ENCODE measurements at regions not wholly inside any gene's neighbourhood (a gene's known extent, or its start where the extent isn't known, plus 50 kb on each side); places are given as distances from the start of the nearest gene placed in this dataset.

DNA sequence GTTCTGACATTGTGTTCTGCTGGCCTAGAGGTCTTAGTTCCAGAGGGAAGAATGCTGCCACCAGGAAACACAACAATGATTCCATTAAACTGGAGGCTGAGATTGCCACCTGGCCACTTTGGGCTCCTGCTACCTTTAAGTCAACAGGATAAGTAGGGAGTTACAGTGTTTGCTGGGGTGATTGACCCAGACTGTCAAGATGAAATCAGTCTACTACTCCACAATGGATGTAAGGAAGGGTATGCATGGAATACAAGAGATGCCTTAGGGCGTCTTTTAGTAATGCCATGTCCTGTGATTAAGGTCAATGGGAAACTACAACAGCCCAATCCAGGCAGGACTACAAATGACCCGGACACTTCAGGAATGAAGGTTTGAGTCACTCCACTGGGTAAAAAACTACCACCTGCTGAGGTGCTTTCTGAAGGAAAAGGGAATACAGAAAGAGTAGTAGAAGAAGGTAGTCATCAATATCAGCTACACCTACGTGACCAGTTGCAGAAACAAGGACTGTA is 852.6 kb downstream of the LRFN5 start:
- Histone ChIP-seq H4K20me1 (replicated peaks; ENCODE audit: insufficient read depth) (no peaks in the 10 kb centered on the region), H3K4me2 (no peak overlapping the region), H3K36me3 (ENCODE audit: insufficient read depth) (no peaks in the 10 kb centered on the region; the same call in 1 of the 2 replicates), H3K4me1 (ENCODE audit: insufficient read depth) (peaks cover 6% of the 10 kb centered on the region; the same call in 1 of the 2 replicates), H3K4me3 (no peak overlapping the region), H3K27me3 (ENCODE audit: insufficient read depth) (no peaks in the 10 kb centered on the region), H2AFZ (no peak overlapping the region), H3K9me2 (ENCODE audit: insufficient read depth) (peaks cover 15% of the 10 kb centered on the region), H3F3A (replicated peaks; ENCODE audit: low read depth) (no peaks in the 10 kb centered on the region), H3K79me2 (replicated peaks; ENCODE audit: insufficient read depth) (no peaks in the 10 kb centered on the region), H3K27ac (ENCODE audit: low read depth) (no peak overlapping the region)
- no peak for DNase-seq (ENCODE audit: low spot score)
- TF ChIP-seq JUNB (IDR thresholded peaks at IDR 0.05; ENCODE audit: unreplicated experiment): no peak
- no peak for TF ChIP-seq CREB1 (CRISPR knock-in tag; IDR thresholded peaks at IDR 0.05; ENCODE audit: low read depth)
- TF ChIP-seq, protein P1, sequence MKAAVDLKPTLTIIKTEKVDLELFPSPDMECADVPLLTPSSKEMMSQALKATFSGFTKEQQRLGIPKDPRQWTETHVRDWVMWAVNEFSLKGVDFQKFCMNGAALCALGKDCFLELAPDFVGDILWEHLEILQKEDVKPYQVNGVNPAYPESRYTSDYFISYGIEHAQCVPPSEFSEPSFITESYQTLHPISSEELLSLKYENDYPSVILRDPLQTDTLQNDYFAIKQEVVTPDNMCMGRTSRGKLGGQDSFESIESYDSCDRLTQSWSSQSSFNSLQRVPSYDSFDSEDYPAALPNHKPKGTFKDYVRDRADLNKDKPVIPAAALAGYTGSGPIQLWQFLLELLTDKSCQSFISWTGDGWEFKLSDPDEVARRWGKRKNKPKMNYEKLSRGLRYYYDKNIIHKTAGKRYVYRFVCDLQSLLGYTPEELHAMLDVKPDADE (IDR thresholded peaks at IDR 0.05): no peak
- no peak for TF ChIP-seq EZH2 (IDR thresholded peaks at IDR 0.05; ENCODE audit: low read depth, unreplicated experiment)
- TF ChIP-seq NANOG (IDR thresholded peaks at IDR 0.05; ENCODE audit: borderline replicate concordance): no peak
- TF ChIP-seq POLR2AphosphoS5 (IDR thresholded peaks at IDR 0.05; ENCODE audit: low read depth): no peak
- no peak for TF ChIP-seq ZNF114 (CRISPR knock-in tag; IDR thresholded peaks at IDR 0.05)
- TF ChIP-seq, protein P2, sequence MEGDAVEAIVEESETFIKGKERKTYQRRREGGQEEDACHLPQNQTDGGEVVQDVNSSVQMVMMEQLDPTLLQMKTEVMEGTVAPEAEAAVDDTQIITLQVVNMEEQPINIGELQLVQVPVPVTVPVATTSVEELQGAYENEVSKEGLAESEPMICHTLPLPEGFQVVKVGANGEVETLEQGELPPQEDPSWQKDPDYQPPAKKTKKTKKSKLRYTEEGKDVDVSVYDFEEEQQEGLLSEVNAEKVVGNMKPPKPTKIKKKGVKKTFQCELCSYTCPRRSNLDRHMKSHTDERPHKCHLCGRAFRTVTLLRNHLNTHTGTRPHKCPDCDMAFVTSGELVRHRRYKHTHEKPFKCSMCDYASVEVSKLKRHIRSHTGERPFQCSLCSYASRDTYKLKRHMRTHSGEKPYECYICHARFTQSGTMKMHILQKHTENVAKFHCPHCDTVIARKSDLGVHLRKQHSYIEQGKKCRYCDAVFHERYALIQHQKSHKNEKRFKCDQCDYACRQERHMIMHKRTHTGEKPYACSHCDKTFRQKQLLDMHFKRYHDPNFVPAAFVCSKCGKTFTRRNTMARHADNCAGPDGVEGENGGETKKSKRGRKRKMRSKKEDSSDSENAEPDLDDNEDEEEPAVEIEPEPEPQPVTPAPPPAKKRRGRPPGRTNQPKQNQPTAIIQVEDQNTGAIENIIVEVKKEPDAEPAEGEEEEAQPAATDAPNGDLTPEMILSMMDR (conservative IDR thresholded peaks at IDR 0.05; ENCODE audit: low read depth in 2 of 2): no peak
- TF ChIP-seq, protein P3, sequence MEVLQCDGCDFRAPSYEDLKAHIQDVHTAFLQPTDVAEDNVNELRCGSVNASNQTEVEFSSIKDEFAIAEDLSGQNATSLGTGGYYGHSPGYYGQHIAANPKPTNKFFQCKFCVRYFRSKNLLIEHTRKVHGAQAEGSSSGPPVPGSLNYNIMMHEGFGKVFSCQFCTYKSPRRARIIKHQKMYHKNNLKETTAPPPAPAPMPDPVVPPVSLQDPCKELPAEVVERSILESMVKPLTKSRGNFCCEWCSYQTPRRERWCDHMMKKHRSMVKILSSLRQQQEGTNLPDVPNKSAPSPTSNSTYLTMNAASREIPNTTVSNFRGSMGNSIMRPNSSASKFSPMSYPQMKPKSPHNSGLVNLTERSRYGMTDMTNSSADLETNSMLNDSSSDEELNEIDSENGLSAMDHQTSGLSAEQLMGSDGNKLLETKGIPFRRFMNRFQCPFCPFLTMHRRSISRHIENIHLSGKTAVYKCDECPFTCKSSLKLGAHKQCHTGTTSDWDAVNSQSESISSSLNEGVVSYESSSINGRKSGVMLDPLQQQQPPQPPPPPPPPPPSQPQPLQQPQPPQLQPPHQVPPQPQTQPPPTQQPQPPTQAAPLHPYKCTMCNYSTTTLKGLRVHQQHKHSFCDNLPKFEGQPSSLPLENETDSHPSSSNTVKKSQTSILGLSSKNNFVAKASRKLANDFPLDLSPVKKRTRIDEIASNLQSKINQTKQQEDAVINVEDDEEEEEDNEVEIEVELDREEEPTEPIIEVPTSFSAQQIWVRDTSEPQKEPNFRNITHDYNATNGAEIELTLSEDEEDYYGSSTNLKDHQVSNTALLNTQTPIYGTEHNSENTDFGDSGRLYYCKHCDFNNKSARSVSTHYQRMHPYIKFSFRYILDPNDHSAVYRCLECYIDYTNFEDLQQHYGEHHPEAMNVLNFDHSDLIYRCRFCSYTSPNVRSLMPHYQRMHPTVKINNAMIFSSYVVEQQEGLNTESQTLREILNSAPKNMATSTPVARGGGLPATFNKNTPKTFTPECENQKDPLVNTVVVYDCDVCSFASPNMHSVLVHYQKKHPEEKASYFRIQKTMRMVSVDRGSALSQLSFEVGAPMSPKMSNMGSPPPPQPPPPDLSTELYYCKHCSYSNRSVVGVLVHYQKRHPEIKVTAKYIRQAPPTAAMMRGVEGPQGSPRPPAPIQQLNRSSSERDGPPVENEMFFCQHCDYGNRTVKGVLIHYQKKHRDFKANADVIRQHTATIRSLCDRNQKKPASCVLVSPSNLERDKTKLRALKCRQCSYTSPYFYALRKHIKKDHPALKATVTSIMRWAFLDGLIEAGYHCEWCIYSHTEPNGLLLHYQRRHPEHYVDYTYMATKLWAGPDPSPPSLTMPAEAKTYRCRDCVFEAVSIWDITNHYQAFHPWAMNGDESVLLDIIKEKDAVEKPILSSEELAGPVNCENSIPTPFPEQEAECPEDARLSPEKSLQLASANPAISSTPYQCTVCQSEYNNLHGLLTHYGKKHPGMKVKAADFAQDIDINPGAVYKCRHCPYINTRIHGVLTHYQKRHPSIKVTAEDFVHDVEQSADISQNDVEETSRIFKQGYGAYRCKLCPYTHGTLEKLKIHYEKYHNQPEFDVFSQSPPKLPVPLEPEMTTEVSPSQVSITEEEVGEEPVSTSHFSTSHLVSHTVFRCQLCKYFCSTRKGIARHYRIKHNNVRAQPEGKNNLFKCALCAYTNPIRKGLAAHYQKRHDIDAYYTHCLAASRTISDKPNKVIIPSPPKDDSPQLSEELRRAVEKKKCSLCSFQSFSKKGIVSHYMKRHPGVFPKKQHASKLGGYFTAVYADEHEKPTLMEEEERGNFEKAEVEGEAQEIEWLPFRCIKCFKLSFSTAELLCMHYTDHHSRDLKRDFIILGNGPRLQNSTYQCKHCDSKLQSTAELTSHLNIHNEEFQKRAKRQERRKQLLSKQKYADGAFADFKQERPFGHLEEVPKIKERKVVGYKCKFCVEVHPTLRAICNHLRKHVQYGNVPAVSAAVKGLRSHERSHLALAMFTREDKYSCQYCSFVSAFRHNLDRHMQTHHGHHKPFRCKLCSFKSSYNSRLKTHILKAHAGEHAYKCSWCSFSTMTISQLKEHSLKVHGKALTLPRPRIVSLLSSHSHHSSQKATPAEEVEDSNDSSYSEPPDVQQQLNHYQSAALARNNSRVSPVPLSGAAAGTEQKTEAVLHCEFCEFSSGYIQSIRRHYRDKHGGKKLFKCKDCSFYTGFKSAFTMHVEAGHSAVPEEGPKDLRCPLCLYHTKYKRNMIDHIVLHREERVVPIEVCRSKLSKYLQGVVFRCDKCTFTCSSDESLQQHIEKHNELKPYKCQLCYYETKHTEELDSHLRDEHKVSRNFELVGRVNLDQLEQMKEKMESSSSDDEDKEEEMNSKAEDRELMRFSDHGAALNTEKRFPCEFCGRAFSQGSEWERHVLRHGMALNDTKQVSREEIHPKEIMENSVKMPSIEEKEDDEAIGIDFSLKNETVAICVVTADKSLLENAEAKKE (CRISPR knock-in tag; IDR thresholded peaks at IDR 0.05): no peak
- TF ChIP-seq STAT1 (IDR thresholded peaks at IDR 0.05; ENCODE audit: unreplicated experiment): no peak
- TF ChIP-seq ZNF331 (CRISPR knock-in tag; IDR thresholded peaks at IDR 0.05; ENCODE audit: low read depth): no peak
- peaks cover 5% of the 10 kb centered on the region; the same call in 1 of the 3 replicates for H3K4me1 Mint-ChIP-seq
- H3K36me3 Mint-ChIP-seq (ENCODE audit: low read depth): peaks cover 2% of the 10 kb centered on the region; the same call in 1 of the 3 replicates
- no peak for ATAC-seq
- H3K27me3 Mint-ChIP-seq (ENCODE audit: insufficient read depth, low read depth, poor library complexity): no peaks in the 10 kb centered on the region
- H3K9me3 Mint-ChIP-seq: peaks cover 14% of the 10 kb centered on the region; the same call in 2 of the 3 replicates
- no peak overlapping the region for H3K27ac Mint-ChIP-seq
- no peak overlapping the region for H3K4me3 Mint-ChIP-seq

Measured in GM23338 (cell line).